Activated CD4-positive, CD25-positive, alpha-beta regulatory T cell treated with anti-CD3 and anti-CD28 coated beads, Interleukin-2, amount 50 U/mL, for 72 hours (primary cell): ENCODE measurements at regions not wholly inside any gene's neighbourhood (a gene's known extent, or its start where the extent isn't known, plus 50 kb on each side); places are given as distances from the start of the nearest gene placed in this dataset.
"Not testable (repeated sequence)": the region's sequence is repeated elsewhere in the genome, so short reads cannot be mapped to it uniquely, and the experiment has no call there.

Experiments used
- DNase-seq: peaks from one replicate; pipeline ENCODE4 v3.0.0; 2021

DNA sequence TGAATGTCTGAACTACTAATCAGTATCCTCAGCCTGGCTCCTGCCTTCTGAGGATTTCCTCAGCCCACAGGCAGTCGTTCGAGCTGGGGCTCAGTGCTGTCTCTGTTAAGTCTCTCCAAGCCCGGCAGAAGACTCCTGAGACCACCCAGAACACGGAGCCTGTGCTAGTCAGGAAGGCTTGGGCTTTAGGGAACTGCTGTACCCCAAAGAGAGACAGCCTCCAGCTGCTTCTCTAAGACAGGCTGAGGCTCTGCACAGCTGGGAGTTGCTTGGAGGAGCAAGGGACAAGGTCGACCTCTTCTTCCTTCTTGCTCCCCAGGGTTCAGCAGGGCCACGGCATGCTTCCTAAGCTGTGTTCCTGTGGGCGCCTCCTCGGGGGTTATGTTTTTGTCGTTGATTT, 283.4 kb upstream of the MYT1L start:
- no peak for DNase-seq

DNA sequence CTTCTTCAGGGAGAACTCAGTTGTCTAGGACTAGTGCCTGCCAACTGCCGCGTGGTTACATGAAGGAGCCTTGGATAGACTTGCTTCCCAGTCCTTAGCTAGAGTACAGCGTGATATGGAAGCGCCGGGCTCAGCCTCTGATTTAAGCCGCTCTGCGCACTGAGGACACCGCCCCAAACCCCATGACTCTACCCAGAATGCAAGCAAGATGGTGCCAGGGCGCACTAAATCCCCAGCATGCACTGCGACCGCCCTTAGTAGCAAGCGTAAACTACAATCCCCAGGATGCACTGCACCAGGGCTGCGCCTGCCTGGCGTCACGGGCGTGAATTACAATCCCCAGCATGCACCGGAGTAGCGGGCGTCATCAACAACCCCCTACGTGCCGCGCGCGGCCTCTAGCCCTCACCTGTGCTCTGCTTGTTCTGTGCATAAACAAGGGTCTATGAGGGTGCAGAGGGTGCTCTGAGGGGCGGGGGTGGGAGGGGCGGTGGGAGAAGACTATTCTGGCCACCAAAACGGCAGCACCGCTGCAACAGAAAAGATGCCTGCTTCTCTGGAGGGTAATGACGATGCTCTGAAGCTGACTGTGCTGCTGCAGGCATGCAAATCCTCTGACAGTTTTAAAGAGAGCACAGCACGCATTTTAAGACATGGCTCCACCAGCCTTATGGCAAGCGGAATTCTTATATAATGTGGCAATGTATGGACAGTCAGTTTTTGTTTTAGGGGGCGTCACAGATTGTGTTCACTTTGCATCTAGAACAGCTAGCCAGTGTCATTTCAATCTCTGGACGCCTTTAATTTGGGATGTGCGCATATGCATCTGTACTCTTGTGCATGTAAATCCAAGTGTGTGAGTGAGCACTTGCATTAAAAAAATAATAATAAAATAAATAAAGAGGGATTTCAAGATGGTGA, 282.5 kb upstream of the MYT1L start:
- DNase-seq, result peak; percentile 75

DNA sequence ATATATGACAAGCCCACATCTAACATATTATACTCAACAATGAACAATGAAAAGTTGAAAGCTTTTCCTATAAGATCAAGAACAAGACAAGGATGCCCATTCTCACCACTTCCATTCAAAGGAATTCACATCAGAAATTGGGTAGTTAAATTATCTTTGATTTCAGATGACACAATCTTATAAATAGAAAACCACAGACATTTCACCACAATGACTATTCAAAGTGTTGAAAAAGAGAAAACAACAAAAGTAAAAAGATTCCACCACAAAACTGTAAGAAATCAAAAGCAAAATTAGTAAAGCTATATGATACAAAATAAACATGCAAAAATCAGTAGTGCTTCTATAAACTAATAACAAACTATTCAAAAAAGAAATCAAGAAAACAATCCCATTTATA, 279.7 kb upstream of the MYT1L start:
- DNase-seq, result no peak

DNA sequence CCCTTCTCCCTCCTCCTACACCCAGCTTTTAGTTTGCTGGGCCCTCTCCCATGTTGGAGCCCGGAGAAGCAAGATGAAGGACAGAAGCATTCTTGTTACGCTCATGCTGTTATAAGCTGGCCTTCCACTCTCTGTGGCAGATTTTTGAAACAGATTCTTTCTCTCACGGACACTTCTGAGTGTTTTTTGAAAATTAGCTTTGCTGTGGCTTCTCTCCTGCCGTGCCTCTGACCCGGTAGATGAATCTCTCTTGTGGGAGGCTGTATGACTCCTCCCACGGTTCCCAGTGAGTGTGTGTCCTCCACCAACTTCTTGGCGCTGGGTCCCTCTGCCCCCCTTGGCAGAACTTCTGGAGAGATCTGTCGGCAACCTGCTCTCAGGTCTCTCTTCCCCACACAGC, 269.3 kb upstream of the MYT1L start:
- no peak for DNase-seq

DNA sequence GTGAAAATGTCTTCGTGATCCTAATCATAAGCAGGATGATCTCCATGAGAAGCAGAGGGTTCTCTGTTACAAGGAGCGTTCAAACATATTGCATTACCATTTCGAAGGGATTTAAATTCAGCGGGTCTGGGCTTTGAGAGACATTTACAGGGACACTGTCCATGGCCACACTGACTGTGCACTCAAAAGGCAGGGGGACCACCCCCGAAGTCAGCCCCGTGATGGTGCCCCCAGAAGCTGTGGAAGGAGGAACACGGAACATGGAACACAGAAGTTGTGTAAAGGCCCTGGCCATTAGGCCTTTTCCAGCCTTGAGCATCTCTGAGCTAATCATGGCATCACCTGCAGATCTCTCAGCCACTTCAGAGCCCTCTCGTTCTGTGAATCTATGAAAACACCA, 268.4 kb upstream of the MYT1L start:
- no peak for DNase-seq

DNA sequence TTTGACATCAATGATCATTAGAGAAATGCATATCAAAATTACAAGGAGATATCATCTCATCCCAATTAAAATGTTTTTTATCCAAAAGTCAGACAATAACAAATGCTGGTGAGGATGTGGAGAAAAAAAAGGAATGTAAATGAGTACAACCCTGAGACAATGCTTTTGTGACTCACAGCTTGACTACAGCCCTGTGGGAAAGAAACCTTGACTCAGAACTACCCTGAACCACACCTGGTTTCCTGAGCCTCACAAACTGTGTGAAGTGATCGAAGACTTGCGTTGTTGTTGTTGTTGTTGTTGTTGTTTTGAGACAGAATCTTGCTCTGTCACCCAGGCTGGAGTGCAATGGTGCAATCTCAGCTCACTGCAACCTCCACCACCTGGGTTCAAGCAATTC, 266.6 kb upstream of the MYT1L start:
- DNase-seq, result no peak

DNA sequence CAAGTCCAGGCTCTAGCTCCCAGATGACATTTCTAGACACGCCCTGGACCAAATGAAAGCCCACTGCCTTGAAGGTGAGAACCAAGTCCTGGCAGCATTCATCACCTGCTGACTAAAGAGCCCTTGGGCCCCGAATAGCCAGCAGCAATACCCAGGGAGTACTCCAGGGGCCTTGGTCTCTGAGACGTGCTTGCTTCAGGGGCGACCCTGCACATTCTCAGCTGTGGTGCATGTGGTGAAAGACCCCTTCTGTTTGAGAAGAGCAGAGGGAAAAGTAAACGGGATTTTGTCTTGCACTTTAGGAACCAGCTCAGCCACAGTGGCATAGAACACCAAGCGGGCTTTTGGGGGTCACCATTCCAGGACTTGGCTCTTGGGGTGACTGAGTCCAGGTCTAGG, 260.5 kb upstream of the MYT1L start:
- no peak for DNase-seq

DNA sequence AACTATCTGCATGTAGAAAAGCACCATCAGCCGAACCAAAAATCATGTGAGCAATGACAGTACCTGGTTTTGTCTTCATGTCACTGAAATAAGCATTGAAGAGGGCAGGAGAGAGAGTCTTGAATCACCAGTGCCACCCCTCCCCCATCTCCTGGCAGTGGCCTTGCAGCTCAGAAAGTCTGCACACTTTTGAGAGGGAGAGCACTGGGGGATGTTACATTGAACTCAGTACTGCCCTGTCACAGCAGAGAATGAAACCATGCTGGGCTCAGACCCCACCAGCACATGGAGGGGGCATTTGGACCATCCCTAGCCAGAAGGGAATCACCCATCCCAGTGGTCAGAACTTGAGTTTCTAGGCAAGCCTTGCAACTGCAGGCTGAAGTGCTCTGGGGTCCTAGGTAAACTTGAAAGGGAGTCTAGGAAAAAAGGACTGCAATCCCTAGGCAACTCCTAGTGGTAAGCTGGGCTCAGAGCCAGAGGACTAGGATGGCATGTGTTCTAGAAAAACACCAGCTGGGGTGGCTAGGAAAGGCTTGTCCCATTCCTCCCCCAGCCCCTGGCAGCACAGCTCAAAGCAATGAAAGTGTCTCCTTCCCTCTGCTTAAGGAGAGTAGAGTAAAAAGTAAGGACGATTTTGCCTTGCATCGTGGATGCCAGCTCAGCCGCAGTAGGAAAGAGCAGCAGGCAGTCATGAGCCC, 259.9 kb upstream of the MYT1L start:
- no peak for DNase-seq

DNA sequence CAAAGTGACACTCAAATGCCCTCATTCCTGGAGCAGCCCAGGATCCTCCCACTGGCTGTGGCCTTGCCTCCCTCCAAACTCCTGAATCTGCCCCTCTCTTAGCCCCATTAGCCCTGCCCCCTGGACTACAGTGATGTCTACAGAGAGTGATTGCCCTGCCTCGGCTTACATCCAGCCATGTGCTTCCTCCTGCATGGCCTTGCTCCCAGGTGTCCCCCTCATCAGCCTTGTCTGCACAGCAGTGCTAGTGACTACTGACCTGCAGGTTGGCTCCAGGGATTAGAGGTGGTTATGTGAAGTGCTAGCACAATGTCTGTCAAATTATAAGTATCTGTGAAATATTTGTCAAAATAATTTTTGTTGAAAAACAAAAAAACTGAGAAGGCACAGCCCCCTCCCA, 259.1 kb upstream of the MYT1L start:
- DNase-seq, result no peak

DNA sequence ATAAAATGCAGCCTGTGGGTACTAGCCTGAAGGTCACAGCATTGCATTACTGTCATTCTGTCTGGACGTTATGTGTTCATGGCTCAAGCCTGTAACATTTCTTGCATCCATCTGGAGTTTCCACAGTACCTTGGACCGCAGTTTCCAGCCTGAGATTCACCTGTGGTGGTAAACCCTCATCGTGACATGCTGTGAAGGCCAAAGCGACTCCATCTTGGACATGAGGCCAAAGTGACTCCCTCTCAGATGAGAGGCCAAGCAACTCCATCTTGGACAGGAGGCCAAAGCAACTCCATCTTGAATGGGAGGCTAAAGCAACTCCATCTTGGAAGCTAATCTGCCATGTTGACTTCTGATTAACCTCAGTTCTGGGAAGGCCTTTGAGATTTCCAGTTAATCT, 257.7 kb upstream of the MYT1L start:
- no peak for DNase-seq

DNA sequence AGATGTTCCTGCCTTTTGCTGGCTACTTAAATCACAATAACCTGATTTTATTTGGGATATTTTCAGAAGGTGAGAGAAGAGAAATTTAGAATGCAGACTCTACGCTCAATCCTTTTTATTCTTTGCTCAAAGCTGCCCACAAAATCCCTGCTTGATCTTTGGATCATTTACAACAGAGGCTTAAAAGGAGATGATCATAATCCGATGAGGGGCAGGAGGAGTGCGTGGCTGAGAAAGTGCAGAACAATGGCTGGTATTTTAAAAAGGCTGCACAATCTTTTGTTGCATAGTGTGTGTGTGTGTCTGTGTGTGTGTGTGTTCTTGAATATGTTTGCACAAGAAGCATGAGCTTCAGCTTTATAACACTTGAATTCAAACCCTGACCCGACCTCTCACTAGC, 256.3 kb upstream of the MYT1L start:
- no peak for DNase-seq

DNA sequence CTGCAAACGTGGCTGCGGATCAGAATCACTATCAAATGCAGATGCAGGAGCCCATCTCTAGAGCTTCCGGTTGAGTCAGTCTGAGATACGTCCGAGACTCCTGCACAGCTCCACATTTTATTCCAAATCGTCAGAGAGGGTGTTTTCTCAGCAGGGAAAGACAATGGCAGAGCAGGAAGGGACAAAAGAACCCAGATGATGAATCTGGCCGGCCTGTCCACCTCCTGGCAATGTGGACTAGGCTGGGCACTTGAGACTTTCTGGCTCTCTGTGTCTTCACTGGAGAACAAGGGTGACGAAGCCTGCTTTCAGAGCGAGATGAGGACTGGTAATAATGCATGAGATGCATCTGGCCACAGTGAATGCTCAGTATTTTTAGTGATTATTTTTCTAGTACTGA, 255.9 kb upstream of the MYT1L start:
- no peak for DNase-seq

DNA sequence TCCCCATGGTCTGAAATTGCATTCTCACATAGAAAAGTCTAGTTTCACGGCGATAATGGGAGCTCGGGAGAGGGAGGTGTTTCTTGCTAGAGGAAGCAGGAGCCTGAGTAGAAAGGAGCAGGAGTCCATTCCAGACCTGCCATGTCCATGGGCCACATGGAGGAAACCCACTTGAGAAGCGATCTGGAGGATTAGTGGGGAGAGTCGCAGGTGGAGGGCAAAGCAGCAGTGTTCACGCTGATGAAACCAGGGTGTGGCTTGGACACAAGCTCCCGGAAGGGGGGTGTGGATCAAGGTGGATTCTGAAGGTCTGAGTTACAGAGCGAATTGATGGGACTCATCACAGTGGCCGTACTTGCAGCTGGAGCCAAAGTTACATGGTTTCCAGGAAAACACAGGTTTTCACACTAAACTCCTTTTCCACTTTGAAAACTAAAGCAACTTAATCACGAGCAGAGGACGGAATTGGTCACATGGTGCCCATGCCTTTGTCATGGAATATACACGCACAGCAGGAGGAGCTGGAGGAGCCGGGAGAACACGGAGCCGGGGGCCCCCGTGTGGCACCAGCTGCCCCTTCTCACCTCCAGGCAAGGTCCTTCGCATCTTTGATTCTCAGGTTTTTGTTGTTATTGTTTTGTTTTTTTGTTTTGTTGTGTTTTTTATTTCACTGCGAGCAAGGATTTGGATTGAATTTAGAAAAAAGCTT, 255.1 kb upstream of the MYT1L start:
- DNase-seq, result no peak

DNA sequence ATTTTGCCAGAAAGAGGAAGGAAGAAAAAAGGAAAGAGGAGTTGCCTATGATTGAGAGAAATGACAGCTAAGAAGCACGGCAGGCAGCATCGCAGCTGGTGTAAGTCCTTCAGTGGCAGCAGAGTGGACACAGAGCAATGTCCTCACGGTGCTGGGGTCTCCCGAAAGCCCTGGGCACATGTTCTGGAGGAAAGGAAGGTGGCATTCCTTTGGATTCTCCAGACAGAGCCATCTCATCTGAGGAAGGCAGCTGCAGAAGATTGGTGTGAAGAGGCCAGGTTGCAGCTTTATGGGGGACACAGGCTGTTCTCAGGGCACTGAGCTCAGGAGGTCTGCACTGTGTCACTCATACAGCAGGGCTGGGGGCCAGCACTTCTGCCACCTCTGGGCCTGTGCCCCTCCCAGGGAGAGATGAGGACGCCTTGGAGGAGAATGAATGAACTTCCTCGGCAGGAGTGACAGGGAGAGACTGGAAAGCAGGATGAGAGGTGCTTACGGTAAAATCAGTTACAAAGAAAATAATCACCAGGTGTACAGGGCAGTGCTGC, 252.0 kb upstream of the MYT1L start:
- no peak for DNase-seq

DNA sequence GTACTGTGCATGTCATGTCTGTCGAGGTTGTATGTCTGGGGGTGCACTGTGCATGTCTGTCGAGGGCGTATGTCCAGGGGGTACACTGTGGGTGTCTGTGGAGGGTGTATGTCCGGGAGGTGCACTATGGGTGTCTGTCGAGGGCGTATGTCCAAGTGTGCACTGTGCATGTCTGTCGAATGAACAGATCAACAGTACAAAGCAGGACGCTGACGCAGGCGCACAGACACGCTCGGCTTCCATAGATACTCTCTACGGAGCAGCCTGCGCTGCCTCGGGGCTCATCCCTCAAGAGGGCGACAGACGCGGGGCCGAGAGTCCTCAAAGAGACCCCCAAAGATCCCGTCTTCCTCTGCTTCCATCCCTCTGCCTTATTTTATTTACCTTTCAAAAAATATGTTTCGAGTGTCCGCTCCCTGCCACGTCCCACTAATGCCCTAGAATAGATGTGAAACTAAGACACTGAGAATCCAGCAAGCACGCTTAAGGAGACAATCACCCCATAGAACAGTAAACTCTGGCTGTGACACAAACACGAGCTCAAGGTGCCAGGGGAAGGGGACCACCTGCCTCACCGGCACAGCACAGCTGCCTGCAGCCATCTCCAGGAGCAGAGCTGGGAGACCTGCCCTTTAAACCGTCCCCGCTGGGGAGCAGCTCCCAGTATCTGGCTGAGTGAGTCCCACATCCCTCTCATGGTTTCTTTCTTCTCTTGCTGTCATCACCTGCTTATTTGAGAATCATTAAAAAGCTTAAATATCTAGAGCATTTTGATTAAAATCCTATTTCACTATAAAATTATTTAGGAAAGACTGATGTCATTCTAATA, 250.5 kb upstream of the MYT1L start:
- no peak for DNase-seq

DNA sequence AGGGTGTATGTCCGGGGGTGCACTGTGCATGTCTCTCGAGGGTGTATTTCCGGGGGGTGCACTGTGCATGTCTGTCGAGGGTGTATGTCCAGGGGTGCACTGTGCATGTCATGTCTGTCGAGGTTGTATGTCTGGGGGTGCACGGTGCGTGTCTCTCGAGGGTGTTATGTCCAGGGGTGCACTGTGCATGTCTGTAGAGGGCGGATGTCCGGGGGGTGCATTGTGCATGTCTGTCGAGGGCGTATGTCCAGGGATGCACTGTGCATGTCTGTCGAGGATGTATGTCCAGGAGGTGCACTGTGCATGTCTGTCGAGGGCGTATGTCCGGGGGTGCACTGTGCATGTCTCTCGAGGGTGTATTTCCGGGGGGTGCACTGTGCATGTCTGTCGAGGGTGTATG, 249.8 kb upstream of the MYT1L start:
- not testable (repeated sequence) for DNase-seq

DNA sequence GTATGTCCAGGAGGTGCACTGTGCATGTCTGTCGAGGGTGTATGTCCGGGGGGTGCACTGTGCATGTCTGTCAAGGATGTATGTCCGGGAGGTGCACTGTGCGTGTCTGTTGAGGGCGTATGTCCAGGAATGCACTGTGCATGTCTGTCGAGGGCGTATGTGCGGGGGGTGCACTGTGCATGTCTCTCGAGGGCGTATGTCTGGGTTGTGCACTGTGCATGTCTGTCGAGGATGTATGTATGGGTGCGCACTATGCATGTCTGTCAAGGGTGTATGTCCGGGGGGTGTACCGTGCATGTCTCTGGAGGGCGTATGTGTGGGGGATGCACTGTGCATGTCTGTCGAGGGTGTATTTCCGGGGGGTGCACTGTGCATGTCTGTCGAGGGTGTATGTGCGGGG, 249.3 kb upstream of the MYT1L start:
- no peak for DNase-seq

DNA sequence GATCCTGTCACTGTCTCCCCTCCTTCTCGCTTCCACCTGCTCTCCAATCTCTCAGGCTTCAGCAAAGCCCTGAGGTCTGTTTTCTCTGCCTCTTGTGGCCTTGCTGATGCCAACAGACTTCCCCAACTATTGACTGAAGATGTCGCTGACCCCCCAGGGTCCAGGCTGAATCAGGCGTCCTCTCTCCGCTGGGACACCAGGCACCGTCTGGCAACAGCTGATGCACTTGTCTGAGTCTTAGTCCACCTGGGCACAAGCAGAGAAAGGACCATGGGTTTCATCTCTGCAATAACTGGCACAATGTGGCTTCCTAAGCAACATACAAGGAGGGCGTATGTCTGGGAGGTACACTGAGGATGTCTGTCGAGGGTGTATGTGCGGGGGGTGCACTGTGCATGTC, 248.7 kb upstream of the MYT1L start:
- no peak for DNase-seq

DNA sequence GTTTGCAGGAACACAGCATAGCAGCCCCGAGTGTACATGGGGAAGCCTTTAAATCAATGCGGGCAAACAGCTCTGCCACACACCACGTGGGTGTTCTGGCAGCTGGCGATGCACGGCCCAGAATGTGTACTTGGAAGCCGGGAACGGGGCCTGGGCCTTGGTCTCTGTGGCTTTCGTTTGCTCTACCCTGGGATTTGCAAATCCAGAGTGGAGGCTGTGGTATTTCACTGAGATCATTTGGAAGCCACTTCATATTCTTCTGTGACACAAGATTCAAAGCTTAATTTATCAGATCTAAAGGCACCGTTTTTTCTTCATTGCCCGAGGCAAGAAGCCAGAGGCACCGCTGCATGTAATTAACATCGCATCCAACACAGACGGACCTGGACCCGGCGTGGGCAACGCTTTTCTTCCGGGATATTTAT, 246.3 kb upstream of the MYT1L start:
- DNase-seq, result no peak

DNA sequence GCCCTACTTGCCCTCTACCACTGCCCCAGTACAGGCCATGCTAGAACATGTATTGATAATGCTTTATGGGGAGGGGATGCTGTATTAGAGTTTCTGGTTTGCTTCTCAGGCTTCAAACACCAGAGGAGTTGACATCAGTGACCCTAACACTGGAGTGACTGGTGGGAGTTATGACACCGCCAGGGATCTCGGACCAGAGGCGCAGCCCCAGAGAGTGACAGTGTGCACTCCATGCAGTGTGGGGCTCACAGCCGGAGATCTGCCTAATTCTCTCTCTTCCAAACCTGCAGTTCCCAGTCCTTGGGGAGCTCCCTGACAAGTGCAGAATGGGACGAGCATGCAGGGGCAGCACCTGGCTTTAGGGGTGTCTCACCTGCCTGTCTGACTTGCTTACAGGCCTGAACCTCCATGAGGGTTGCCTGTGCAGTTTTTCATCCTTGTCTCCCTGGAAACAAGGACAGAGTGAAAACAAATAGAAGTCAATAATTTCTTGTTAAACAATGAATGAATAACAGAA, 244.9 kb upstream of the MYT1L start:
- no peak for DNase-seq

DNA sequence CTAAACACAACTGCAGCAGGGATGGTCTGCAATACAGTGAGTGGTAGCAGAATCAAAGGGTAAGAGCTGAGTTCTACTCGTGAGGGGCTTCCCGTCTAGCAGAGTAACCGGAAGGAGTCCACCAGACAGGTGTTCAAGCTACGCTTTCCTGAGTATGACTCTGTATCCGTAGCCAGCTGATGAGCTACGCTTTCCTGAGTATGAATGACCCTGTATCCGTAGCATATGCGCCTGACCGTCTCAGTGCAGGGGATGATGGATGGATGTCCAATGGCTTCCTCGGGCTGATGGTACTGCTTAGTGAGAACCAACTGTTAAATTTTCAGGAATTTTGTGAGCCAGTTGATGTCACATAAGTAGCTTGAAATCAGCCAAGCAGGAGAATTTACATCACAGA, 244.1 kb upstream of the MYT1L start:
- DNase-seq, result no peak

DNA sequence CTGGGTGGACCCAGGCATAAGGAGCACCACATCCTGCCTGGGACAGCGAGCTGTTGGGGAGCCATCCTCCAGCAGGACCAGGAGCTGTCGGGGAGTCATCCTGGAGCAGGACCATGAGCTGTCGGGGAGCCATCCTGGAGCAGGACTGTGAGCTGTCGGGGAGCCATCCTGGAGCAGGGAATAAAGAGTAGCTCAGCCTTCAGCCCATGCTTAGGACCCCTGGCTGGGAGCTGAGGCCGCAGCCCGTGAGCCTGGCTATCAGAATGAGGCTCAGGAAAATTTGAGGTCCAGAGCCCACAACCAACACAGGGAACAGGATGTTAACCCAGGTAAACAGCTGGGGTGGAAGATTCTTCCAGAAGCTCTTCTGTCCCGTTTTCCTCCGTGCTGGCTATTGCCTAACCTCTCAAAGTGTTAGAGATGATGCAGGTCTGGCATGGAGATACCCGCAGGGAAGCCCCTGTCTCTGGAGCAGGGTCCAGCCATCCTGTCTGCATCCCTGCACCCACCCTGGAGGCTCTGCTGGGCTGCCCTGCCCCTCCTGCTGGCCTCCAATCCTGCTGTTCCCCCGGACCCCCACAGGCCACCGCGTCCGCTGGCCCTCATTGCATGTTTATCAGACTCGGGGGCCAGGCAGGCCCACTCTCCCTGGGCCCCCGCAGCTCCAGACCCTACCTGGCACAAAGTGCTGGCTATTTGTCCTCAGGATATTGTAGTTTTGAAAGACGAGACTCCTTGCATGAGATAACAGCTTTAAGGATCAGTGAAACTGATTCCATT, 243.5 kb upstream of the MYT1L start:
- DNase-seq, result no peak
